CD4-positive, alpha-beta T cell treated with Interleukin-15 for 1 hour (primary cell): ENCODE measurements at regions not wholly inside any gene's neighbourhood (a gene's known extent, or its start where the extent isn't known, plus 50 kb on each side); places are given as distances from the start of the nearest gene placed in this dataset.

Experiments used
- DNase-seq: peaks from one replicate; pipeline ENCODE4 v3.0.0-alpha.2; 2020

GRCh38 chr15:39131609-39132008 lies 449.3 kb upstream of the THBS1 start:
- no peak for DNase-seq

- DNase-seq = no peak
Observed at GRCh38 chr15:39132070-39132469, 448.8 kb upstream of the THBS1 start.

DNA sequence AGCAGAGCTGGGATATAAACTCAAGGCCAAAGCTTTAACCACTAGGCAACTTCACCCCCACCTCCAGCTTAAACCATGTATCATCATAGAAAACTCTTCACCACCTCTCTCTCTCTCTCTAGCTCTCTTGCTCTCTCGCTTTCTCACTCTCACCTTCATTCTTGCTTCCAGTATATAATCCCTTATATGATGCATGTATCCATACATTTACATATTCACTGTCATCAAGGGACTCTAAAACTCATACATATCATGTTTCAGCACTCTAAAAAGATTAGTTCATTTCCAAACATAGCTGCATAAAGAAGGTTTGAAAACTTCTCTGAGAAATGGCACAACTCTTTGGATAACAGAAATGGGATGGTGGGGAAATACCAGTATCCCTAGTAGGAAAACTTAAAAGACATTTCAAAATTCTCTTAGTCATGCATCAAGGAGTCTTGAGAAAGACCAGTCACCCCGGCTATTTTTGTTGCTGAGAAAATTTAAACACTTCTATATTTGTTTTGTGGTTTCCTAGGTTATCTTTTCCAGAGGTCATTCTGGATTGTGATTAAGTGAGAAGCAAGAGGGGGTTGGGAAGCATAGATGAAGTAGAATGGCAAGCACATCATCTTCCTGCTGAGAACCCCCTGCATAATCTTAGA lies 447.8 kb upstream of the THBS1 start:
- DNase-seq = no peak

- DNase-seq = no peak
Observed at GRCh38 chr15:39134282-39134681, 446.6 kb upstream of the THBS1 start.

DNA sequence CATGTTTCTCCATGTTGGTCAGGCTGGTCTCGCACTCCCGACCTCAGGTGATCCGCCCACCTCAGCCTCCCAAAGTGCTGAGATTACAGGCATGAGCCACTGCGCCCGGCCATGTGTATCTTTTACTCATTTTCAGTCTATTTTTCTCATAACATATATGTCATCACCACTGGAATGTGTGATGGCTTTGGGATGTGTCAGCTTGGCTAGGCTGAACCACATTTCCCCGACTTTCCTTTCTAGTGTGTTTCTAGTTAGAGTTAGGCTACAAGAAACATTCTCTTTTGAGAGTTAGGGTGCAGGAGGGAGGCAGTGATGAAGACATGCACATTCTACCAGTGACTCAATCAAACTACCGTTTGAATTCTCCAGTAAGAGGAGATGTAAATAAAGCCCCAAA lies 444.9 kb upstream of the THBS1 start:
- no peak for DNase-seq

GRCh38 chr15:39139431-39140059 lies 441.3 kb upstream of the THBS1 start:
- DNase-seq = no peak

DNA sequence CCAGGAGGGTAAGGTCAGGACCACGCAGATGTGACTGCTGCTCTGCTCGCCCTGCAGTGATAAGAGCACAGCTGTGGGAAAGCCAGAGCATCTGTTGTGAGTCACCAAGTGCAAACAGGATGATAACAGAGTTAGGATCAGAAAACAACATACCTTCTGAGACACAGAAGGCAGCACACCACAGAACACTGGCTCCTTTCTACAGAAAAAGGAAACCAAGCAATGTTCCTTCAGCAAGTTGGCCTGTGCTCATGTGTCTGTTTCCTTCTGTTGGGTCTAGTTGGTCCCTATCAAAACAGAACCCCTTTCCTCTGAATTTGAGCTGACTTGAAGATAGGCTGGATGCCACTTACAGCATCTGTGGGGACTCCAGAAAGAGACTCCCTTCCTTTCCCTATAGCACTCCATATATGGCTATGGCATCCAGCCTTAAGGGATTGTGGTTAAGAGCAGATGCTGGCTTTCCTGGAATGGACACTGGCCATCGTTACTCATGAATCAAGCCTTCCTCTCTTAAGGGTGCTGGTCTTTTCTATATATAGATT lies 440.7 kb upstream of the THBS1 start:
- no peak for DNase-seq

GRCh38 chr15:39142500-39142899 lies 438.4 kb upstream of the THBS1 start:
- DNase-seq = no peak

GRCh38 chr15:39143479-39143878 lies 437.4 kb upstream of the THBS1 start:
- DNase-seq = no peak

- no peak for DNase-seq
Observed at GRCh38 chr15:39144051-39144450, 436.8 kb upstream of the THBS1 start.

GRCh38 chr15:39144613-39145499 lies 436.0 kb upstream of the THBS1 start:
- DNase-seq = no peak

DNA sequence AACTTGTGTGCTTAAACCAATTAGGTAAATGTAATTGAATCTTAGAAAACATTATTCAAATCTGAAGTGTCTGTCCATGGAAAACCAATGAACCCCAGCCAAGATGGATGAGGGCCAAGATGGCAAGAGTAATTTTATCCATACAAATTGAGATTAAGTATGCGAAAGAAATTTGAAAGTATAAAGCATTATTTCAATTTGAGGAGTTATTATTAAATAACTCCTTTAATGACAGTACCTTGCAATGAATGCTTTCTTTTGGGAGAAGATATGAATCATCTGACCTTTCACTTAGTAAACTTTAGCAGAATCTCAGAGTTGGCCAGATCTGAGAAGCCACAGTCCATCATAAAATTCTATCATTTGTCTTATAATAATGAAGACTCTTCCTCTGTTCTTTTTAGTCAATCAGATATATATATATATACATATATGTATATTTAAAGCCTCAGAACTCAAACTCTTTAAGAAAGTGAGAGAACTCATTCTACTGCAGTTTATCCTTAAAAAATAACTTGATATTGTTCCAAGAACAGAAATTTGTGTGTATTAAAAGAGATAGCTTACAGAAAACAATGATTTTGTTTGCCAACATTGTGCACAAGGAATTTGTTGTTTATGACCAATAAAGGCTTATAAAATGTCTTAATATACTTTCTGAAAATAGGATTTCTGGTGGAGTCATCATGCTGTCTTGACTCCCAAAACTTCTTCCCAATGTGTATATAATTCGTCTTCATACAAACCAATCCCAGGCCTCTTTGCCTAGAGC lies 434.8 kb upstream of the THBS1 start:
- DNase-seq = no peak

- no peak for DNase-seq
Observed at GRCh38 chr15:39149636-39150150, 431.2 kb upstream of the THBS1 start.

DNA sequence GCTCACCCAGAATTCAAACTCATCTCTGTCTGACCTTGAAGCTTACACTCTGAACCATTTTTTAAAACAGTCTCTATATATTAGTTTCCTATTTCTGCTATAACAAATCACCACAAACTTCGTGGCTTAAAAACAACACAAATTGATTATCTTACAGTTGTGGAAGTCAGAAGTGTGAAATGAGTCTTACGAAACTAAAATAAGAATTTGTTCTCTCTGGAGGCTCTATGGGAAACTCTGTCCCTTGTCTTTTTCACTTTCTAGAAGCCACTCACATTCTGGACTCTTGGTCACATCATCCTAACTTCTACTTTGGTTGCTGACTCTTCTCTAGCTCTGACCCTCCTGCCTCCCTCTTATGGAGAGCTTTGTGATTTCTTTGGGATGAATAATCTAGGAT lies 429.3 kb upstream of the THBS1 start:
- DNase-seq = no peak

DNA sequence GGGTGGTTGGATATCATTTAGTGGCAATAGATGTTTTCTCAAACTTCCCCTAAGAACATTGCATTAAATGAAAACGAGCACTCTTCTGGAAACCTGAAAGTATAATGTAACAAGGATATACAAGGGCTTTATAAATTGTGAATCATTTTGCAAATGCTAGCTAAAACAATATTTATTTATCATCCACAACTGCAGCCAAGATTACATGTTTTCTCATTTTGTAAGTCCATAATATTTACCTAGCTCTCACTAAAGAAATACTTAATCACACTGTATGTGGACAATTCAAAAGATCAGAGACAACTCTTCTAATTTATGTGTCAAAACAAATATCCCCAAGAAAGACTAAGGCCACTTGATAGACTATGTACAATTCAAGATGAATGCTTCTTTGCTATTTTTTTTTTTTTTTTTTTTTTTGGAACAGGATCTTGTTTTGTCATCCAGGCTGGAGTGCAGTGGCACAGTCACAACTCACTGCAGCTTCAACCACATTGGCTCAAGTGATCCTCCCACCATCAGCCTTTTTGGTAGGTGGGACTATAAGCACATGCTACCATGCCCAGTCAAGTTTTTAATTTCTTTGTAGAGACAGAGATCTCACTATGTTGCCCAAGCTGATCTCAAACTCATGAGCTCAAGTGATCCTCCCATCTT lies 427.7 kb upstream of the THBS1 start:
- DNase-seq = no peak

- DNase-seq = no peak
Observed at GRCh38 chr15:39153716-39154115, 427.2 kb upstream of the THBS1 start.

DNA sequence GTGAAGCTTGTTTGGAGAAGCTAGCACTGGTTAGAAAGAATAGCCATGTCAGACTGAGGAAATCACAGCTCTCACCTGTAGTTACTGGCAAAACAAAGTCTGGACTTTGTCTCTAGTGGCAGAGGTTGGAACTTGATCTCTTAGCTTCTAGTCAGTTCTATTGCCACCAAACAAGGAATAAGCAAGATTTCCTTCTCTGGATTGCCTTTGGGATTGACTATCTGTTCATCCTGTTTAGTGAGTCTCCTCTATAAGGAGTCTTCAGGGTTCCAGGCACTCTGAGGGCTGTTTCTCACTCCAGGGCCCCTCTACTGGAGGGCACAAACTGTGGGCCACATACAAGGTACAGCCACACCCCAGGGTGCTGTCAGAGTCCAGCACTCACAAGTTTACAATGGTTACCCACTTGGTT lies 426.6 kb upstream of the THBS1 start:
- no peak for DNase-seq

GRCh38 chr15:39154776-39155175 lies 426.1 kb upstream of the THBS1 start:
- no peak for DNase-seq

GRCh38 chr15:39156166-39156565 lies 424.7 kb upstream of the THBS1 start:
- DNase-seq = no peak

DNA sequence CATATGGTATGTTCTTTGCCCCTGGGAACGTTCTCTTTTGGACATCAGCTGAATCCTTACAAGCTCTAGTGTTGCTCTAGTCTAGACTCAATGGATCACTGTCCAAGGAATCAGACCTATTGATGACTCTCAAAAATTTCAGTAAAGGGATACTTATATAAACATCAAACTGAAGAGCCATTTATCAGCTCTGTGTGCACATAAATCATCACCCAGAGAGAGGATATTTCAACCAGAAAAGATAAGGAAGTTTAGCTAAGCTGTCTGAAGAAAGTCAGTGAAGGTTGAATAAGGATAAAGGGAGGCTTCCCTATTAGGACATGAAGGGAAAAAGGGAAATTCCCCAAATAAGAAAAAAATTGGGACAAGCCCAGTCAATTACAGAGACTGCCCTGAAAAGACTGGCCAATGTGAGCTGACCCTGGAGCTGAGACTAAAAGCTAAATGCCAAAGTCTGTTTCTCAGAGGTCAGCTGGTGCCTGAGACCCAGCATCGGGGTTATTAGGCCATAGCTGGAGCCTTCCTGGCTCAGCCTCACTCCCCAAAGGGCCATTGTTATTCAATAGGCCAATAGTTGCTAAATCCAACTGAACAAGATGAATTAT lies 424.1 kb upstream of the THBS1 start:
- no peak for DNase-seq

DNA sequence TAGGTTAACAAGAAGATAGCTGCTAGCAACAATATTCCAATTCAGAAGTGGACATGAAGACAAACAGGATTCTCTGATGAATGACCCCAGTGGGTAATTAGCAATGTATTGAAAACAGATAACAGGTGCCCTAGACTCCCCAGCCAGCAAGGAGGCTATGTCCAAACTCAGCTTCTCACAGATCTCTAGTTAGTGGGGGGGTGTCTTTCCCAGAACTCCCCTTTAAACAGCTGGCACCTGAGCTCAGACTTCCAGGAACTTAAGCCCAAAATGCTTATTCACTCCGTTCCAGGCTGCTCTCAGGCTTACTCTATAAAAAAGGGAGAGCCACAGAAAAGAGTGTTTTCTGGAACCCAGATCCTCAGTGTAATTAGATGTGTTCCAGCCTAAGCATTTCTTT lies 423.0 kb upstream of the THBS1 start:
- DNase-seq = no peak

DNA sequence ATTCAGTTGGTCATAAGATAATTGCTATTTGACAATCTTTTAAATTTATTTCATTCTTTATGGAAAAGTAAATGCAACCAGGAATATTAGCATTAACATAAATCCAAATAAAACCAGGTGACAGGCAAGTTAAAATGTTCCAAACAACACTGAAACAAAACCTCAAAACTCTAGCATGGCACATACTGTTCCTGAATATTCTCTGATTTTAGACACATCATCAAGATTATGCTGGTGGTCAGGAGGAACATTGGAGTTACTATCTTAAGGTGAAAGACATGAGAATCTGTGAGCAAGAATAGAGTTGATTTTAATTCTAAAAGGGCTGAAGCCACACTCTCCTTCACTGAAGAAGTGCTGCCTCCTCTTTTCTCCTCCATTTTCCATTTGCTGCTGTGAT lies 421.0 kb upstream of the THBS1 start:
- no peak for DNase-seq
